ENCODE measurements at regions not wholly inside any gene's neighbourhood (a gene's known extent, or its start where the extent isn't known, plus 50 kb on each side); places are given as distances from the start of the nearest gene placed in this dataset.

GRCh38 chr6:119961450-119961849, 611.9 kb upstream of the MAN1A1 start:
- TF ChIP-seq, protein P1, sequence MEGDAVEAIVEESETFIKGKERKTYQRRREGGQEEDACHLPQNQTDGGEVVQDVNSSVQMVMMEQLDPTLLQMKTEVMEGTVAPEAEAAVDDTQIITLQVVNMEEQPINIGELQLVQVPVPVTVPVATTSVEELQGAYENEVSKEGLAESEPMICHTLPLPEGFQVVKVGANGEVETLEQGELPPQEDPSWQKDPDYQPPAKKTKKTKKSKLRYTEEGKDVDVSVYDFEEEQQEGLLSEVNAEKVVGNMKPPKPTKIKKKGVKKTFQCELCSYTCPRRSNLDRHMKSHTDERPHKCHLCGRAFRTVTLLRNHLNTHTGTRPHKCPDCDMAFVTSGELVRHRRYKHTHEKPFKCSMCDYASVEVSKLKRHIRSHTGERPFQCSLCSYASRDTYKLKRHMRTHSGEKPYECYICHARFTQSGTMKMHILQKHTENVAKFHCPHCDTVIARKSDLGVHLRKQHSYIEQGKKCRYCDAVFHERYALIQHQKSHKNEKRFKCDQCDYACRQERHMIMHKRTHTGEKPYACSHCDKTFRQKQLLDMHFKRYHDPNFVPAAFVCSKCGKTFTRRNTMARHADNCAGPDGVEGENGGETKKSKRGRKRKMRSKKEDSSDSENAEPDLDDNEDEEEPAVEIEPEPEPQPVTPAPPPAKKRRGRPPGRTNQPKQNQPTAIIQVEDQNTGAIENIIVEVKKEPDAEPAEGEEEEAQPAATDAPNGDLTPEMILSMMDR (IDR thresholded peaks at IDR 0.05), result no peak
- no peak for TF ChIP-seq POLR2A (IDR thresholded peaks at IDR 0.05)

Data from tibial nerve (tissue), 3 donors.